Keratinocyte (primary cell): ENCODE measurements at regions not wholly inside any gene's neighbourhood (a gene's known extent, or its start where the extent isn't known, plus 50 kb on each side); places are given as distances from the start of the nearest gene placed in this dataset.

Experiments
- CTCF ChIP-seq, 3 experiments: IDR thresholded peaks in 1 of 3; conservative IDR thresholded peaks in 1 of 3; optimal IDR thresholded peaks in 1 of 3; 2 replicates in 2 of 3; 3 replicates in 1 of 3; pipeline versions ENCODE3 to v1.5.1; 2011; ENCODE audit warnings: low read length in 3 of 3, mild to moderate bottlenecking in 3 of 3, moderate library complexity in 2 of 3, control low read depth in 1 of 3, inconsistent platforms in 1 of 3; ENCODE audit not compliant: insufficient read depth in 2 of 3; ENCODE audit errors: extremely low read depth in 1 of 3
- EZH2 ChIP-seq: IDR thresholded peaks from one replicate; pipeline ENCODE4 v1.6.1; 2012; ENCODE audit warnings: inconsistent platforms, mild to moderate bottlenecking, low read length, moderate library complexity

GRCh38 chr22:49328118-49328475 is 499.6 kb downstream of the BRD1 start:
- TF ChIP-seq CTCF (optimal IDR thresholded peaks at IDR 0.05 in 1 of 3, IDR thresholded peaks at IDR 0.05 in 1 of 3, conservative IDR thresholded peaks at IDR 0.05 in 1 of 3; ENCODE audit: extremely low read depth in 1 of 3, insufficient read depth in 2 of 3, low read length in 3 of 3) (no peak), EZH2 (no peak)
